GM12878 (cell line): ENCODE measurements at regions not wholly inside any gene's neighbourhood (a gene's known extent, or its start where the extent isn't known, plus 50 kb on each side); places are given as distances from the start of the nearest gene placed in this dataset.

Experiments used
- ATAC-seq: fragments of 200-7000 bp; cut with Tn5 transposase; 3 replicates; pipeline ENCODE4 v1.9.1; 2020; ENCODE audit warnings: mild to moderate bottlenecking, moderate library complexity
- BruUV-seq: library from RNA; stranded (reverse); fragments of 400-500 nt; replicated peaks from 2 replicates; lab custom pipeline; 2021; lab: Mats Ljungman, UMichigan
- CTCF ChIA-PET: fragments of 300-600 bp; sonication (Branson Sonifier 250); formaldehyde crosslinking; extraction: SDS; loops from one replicate; lab custom pipeline; 2021; ENCODE audit warnings: inconsistent platforms; lab: Yijun Ruan, JAX
- POLR2A ChIA-PET: fragments of 350-600 bp; formaldehyde crosslinking; extraction: SDS; loops from one replicate; lab custom pipeline; 2021; ENCODE audit warnings: inconsistent platforms; lab: Charles Lee
- RAD21 ChIA-PET: fragments of 300-600 bp; sonication (Branson Sonifier 250); formaldehyde crosslinking; loops from one replicate; lab custom pipeline; 2023; ENCODE audit warnings: antibody characterized with exemption; ENCODE audit not compliant: unreplicated experiment; lab: Charles Lee
- SMC1A ChIA-PET: fragments of 300-600 bp; sonication (Branson Sonifier 250); formaldehyde crosslinking; loops from one replicate; lab custom pipeline; 2023; ENCODE audit not compliant: unreplicated experiment, uncharacterized antibody; lab: Charles Lee
- DNase-seq: peaks from one replicate; pipeline ENCODE4 v3.0.0-alpha.2; 2011; ENCODE audit warnings: low read depth, low spot score
- FAIRE-seq: peaks from 3 replicates; lab custom pipeline; 2011; peaks lifted over from hg19 to GRCh38; lab: Jason Lieb, UNC
- H2AFZ ChIP-seq: 2 replicates; pipeline ENCODE4 v1.6.0; 2011; ENCODE audit warnings: low read depth, low read length, control low read depth; ENCODE audit not compliant: control insufficient read depth
- H3K27ac ChIP-seq: 2 replicates; pipeline ENCODE4 v1.5.1; 2011; ENCODE audit warnings: control low read depth; ENCODE audit not compliant: control insufficient read depth, insufficient read depth
- H3K27me3 ChIP-seq, 2 experiments: replicated peaks in 1 of 2; 2 replicates each; pipeline versions ENCODE4 v1.6.0 to v1.6.1; 2011; ENCODE audit warnings: low read length in 1 of 2; ENCODE audit not compliant: control insufficient read depth in 2 of 2, insufficient read depth in 2 of 2
- H3K36me3 ChIP-seq, 2 experiments: 2 replicates each; pipeline ENCODE4 v1.5.1; 2011; ENCODE audit warnings: low read length in 1 of 2; ENCODE audit not compliant: control insufficient read depth in 2 of 2, insufficient read depth in 2 of 2
- H3K4me1 ChIP-seq: 2 replicates; pipeline ENCODE4 v1.6.1; 2011; ENCODE audit warnings: mild to moderate bottlenecking, low read length, moderate library complexity, mixed read lengths; ENCODE audit not compliant: control insufficient read depth, insufficient read depth
- H3K4me2 ChIP-seq: 2 replicates; pipeline ENCODE4 v1.6.0; 2011; ENCODE audit warnings: control low read depth; ENCODE audit not compliant: control insufficient read depth, insufficient read depth
- H3K4me3 ChIP-seq: fragments of 200-600 bp; sonication (generic); 2 replicates; pipeline ENCODE4 v1.5.1; 2016
- H3K79me2 ChIP-seq: 2 replicates; pipeline ENCODE4 v1.6.0; 2011; ENCODE audit warnings: low read length; ENCODE audit not compliant: control insufficient read depth, insufficient read depth
- H3K9ac ChIP-seq: 2 replicates; pipeline ENCODE4 v1.8.0; 2011; ENCODE audit warnings: low read length, control low read depth, mixed read lengths; ENCODE audit not compliant: control insufficient read depth, insufficient read depth
- H3K9me3 ChIP-seq: replicated peaks from 3 replicates; pipeline ENCODE4 v1.5.1; 2011; ENCODE audit warnings: mild to moderate bottlenecking, low read length; ENCODE audit not compliant: control insufficient read depth, insufficient read depth
- H4K20me1 ChIP-seq: 2 replicates; pipeline ENCODE4 v1.6.0; 2011; ENCODE audit not compliant: control insufficient read depth, insufficient read depth
- ATF3 ChIP-seq: IDR thresholded peaks from 2 replicates; pipeline ENCODE4 v1.6.1; 2011; ENCODE audit warnings: low read depth, mild to moderate bottlenecking, low read length, moderate library complexity, borderline replicate concordance; ENCODE audit errors: extremely low read depth
- DPF2 ChIP-seq: fragments of 450-650 bp; IDR thresholded peaks from 2 replicates; pipeline ENCODE4 v1.6.1; 2017; ENCODE audit warnings: mild to moderate bottlenecking
- E2F8 ChIP-seq: fragments of 450-650 bp; IDR thresholded peaks from 2 replicates; pipeline ENCODE4 v1.6.1; 2018; ENCODE audit warnings: mild to moderate bottlenecking, low read depth, moderate library complexity; ENCODE audit not compliant: partially characterized antibody
- JUNB ChIP-seq: IDR thresholded peaks from 2 replicates; pipeline ENCODE4 v1.6.1; 2016; ENCODE audit warnings: antibody characterized with exemption, mild to moderate bottlenecking
- NR2F1 ChIP-seq: fragments of 450-650 bp; conservative IDR thresholded peaks from 2 replicates; pipeline ENCODE4 v1.6.1; 2017; ENCODE audit warnings: mild to moderate bottlenecking
- REST ChIP-seq: IDR thresholded peaks from 2 replicates; pipeline ENCODE4 v1.6.1; 2012; ENCODE audit warnings: mild to moderate bottlenecking, low read depth, low read length
- RUNX3 ChIP-seq: IDR thresholded peaks from 2 replicates; pipeline ENCODE4 v1.6.1; 2012; ENCODE audit warnings: low read length, inconsistent platforms
- ZBTB11 ChIP-seq: fragments of 450-650 bp; formaldehyde crosslinking; IDR thresholded peaks from 2 replicates; pipeline ENCODE4 v1.5.0; 2022; ENCODE audit warnings: mild to moderate bottlenecking, missing genetic modification characterization
- WGBS: methylation state at CpG from one replicate; pipeline ENCODE4 v1.1.6; 2016; ENCODE audit warnings: low lambda C conversion rate; ENCODE audit not compliant: insufficient replicate concordance, insufficient coverage; ENCODE audit errors: missing lambda C conversion rate; 5-methylcytosine and 5-hydroxymethylcytosine counted together
- in situ Hi-C: fragments of 300-500 bp; cut with MboI; formaldehyde crosslinking; loops from 9 replicates; pipeline ENCODE4 v1.14.3; 2018; ENCODE audit warnings: mixed read lengths
- intact Hi-C: fragments of 100-400 bp; cut with micrococcal nuclease; formaldehyde crosslinking; loops from one replicate; pipeline ENCODE4 v1.14.2; 2022; ENCODE audit not compliant: unreplicated experiment

DNA sequence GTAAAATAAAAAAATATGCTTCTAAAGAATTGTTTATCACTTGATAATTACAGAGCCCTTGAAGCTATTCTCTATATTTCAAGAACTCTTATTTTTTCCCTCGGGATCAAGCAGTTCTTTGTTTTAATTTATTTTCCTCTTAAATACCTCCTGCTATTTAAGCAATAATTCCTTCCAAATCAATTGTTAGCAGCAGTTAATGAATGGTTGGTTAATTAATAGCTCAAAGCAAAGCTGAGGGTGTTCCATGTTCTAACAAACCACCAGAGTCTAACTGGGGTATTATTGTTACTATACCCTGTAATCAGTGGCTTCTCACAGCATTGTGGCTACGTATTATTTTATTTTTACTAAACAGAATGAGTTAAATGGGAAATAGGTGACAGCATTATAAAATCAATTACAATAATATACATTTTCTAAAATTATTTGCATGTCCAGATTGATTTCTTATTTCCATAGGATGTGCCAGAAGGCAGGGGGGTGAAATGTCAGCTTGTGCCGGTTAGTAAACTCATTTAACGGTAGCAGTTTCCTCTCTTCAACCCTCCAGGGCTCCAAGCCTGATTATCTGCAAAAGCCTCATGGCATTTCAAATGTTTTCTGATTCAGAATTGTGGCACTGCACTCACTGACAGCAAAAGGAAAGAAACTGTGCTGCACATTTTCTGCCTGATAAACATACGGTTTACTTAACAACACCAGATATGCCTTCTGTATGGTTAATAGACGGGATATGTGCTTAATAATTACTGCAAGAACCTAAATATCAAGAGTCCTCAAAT, 286.9 kb upstream of the EMCN start:
- H3K4me2 ChIP-seq, result no peak overlapping the region
- 62% methylated on average over 6 of the region's 6 CpGs for WGBS
- H3K27ac ChIP-seq, result no peak overlapping the region
- H3K79me2 ChIP-seq, result no peaks in the 10 kb centered on the region
- no peaks in the 10 kb centered on the region for H3K27me3 ChIP-seq
- RAD21 ChIA-PET, result no interaction called here
- no peak overlapping the region for H3K4me3 ChIP-seq
- no peak overlapping the region for H3K9ac ChIP-seq
- no peaks in the 10 kb centered on the region for H3K36me3 ChIP-seq
- no peaks in the 10 kb centered on the region for H4K20me1 ChIP-seq
- no peak overlapping the region for H2AFZ ChIP-seq
- POLR2A ChIA-PET, result no interaction called here
- intact Hi-C loops (no loop called here), in situ Hi-C loops (no loop called here)
- ATAC-seq (no peak), DNase-seq (no peak), FAIRE-seq (no peak)
- SMC1A ChIA-PET, result interaction anchor here (1.0 kb wide), 1 partner anchor 19 kb away, joined by 4 read pairs; no protein-coding TSS in a partner anchor
- no TSS peak for BruUV-seq
- no peaks in the 10 kb centered on the region for H3K9me3 ChIP-seq
- CTCF ChIA-PET, result no interaction called here
- no peaks in the 10 kb centered on the region for H3K4me1 ChIP-seq
- no peak for TF ChIP-seq RUNX3
- no peak for TF ChIP-seq E2F8
- no peak for TF ChIP-seq ATF3
- TF ChIP-seq NR2F1, result no peak
- no peak for TF ChIP-seq REST
- no peak for TF ChIP-seq JUNB
- no peak for TF ChIP-seq ZBTB11 (CRISPR knock-in tag)
- TF ChIP-seq DPF2, result no peak
- TF ChIP-seq, all 136 proteins: peak for 0
